Transverse colon (tissue), 4 donors: ENCODE measurements at regions not wholly inside any gene's neighbourhood (a gene's known extent, or its start where the extent isn't known, plus 50 kb on each side); places are given as distances from the start of the nearest gene placed in this dataset.

ENCODE experiments used
- CTCF ChIP-seq, 5 experiments: fragments of 200-600 bp in 3 of 5; fragments of 450-650 bp in 2 of 5; sonication (generic) in 3 of 5; IDR thresholded peaks; 1 replicate in 2 of 5; 2 replicates in 3 of 5; pipeline ENCODE4 v1.5.1; 2016 to 2017; ENCODE audit warnings: antibody characterized with exemption in 5 of 5, inconsistent platforms in 3 of 5, mild to moderate bottlenecking in 2 of 5, moderate library complexity in 1 of 5
- EP300 ChIP-seq: sonication (generic); formaldehyde crosslinking; IDR thresholded peaks from one replicate; pipeline ENCODE4 v1.6.1; 2017; ENCODE audit warnings: antibody characterized with exemption, low read depth
- POLR2A ChIP-seq: fragments of 450-650 bp; IDR thresholded peaks from one replicate; pipeline ENCODE4 v1.6.1; 2016; ENCODE audit warnings: antibody characterized with exemption, mild to moderate bottlenecking, moderate library complexity
- POLR2AphosphoS5 ChIP-seq, 3 donors: sonication (generic); formaldehyde crosslinking; IDR thresholded peaks; one replicate each; pipeline ENCODE4 v1.6.1; 2016; ENCODE audit warnings: antibody characterized with exemption in 3 of 3

- TF ChIP-seq CTCF (IDR thresholded peaks at IDR 0.05) (no peak), EP300 (no peak), POLR2AphosphoS5 (IDR thresholded peaks at IDR 0.05) (no peak), POLR2A (no peak)
Observed at GRCh38 chr2:16210841-16211240, 270.5 kb downstream of the MYCN start.
